Osteoblast (primary cell): ENCODE measurements at regions not wholly inside any gene's neighbourhood (a gene's known extent, or its start where the extent isn't known, plus 50 kb on each side); places are given as distances from the start of the nearest gene placed in this dataset.
A peak's percentile ranks its signal among the peaks of the same experiment; 100 is the strongest.

ENCODE experiments used
- DNase-seq: peaks from one replicate; pipeline ENCODE4 v3.0.0; 2011; ENCODE audit warnings: low spot score, mixed read lengths; ENCODE audit not compliant: insufficient read length; ENCODE audit errors: missing footprints
- H2AFZ ChIP-seq: 2 replicates; pipeline ENCODE4 v1.6.0; 2011; ENCODE audit warnings: mild to moderate bottlenecking, low read length
- H3K27ac ChIP-seq: 2 replicates; pipeline ENCODE4 v1.5.1; 2011; ENCODE audit warnings: mild to moderate bottlenecking, low read depth, low read length, moderate library complexity
- H3K27me3 ChIP-seq: 2 replicates; pipeline ENCODE4 v1.6.0; 2012; ENCODE audit warnings: mild to moderate bottlenecking, control low read depth, inconsistent platforms, low read length, moderate library complexity; ENCODE audit not compliant: insufficient read depth
- H3K36me3 ChIP-seq: 2 replicates; pipeline ENCODE4 v1.5.1; 2011; ENCODE audit warnings: mild to moderate bottlenecking, low read length, control low read depth, moderate library complexity; ENCODE audit not compliant: insufficient read depth
- H3K4me1 ChIP-seq: 2 replicates; pipeline ENCODE4 v1.5.1; 2011; ENCODE audit warnings: mild to moderate bottlenecking, low read length, control low read depth, moderate library complexity; ENCODE audit not compliant: insufficient read depth
- H3K4me2 ChIP-seq: 2 replicates; pipeline ENCODE4 v1.6.0; 2011; ENCODE audit warnings: mild to moderate bottlenecking, low read length; ENCODE audit not compliant: insufficient read depth
- H3K4me3 ChIP-seq: fragments of 200-600 bp; sonication (generic); 3 replicates; pipeline ENCODE4 v1.5.1; 2012; ENCODE audit warnings: mild to moderate bottlenecking, low read length, inconsistent platforms; ENCODE audit not compliant: insufficient read depth
- H3K79me2 ChIP-seq: 2 replicates; pipeline ENCODE4 v1.6.0; 2012; ENCODE audit warnings: mild to moderate bottlenecking, low read length, control low read depth, inconsistent platforms; ENCODE audit not compliant: insufficient read depth
- H3K9me3 ChIP-seq: 2 replicates; pipeline ENCODE4 v1.5.1; 2011; ENCODE audit warnings: low read depth, low read length, control low read depth
- H4K20me1 ChIP-seq: 2 replicates; pipeline ENCODE4 v1.6.0; 2012; ENCODE audit warnings: mild to moderate bottlenecking, low read length, control low read depth; ENCODE audit not compliant: insufficient read depth
- TF ChIP-seq, protein P1 (sequence below): IDR thresholded peaks from 2 replicates; pipeline ENCODE4 v1.5.1; 2011; ENCODE audit warnings: mild to moderate bottlenecking, low read depth, low read length, moderate library complexity; ENCODE audit errors: extremely low read depth

DNA sequence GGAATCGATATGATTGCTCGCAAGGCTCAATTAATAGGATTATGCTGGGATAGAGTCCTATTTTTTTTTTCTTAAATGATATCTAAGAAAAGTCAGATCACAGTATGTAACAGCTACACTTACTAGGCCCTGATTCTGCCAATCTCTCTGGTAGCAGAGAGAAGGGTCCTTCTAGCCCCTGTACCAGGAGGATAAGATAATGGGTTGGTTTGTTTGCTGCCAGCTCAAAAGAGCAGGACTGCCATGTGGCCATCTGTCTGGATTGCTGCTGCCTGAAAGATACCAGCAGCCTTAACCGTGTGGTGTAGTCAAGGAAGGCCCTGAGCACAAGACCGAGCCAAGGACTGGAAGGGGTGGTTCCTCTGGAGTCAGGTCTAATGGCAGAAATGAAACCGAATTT, 236.4 kb downstream of the KLF13 start:
- Histone ChIP-seq H3K4me3 (no peak overlapping the region), H3K9me3 (no peaks in the 10 kb centered on the region), H3K4me1 (no peaks in the 10 kb centered on the region), H3K79me2 (no peaks in the 10 kb centered on the region), H4K20me1 (no peaks in the 10 kb centered on the region), H3K27ac (no peak overlapping the region), H3K27me3 (no peaks in the 10 kb centered on the region), H3K36me3 (no peaks in the 10 kb centered on the region), H2AFZ (no peak overlapping the region), H3K4me2 (no peak overlapping the region)
- peak; percentile 62 for DNase-seq
- TF ChIP-seq, protein P1, sequence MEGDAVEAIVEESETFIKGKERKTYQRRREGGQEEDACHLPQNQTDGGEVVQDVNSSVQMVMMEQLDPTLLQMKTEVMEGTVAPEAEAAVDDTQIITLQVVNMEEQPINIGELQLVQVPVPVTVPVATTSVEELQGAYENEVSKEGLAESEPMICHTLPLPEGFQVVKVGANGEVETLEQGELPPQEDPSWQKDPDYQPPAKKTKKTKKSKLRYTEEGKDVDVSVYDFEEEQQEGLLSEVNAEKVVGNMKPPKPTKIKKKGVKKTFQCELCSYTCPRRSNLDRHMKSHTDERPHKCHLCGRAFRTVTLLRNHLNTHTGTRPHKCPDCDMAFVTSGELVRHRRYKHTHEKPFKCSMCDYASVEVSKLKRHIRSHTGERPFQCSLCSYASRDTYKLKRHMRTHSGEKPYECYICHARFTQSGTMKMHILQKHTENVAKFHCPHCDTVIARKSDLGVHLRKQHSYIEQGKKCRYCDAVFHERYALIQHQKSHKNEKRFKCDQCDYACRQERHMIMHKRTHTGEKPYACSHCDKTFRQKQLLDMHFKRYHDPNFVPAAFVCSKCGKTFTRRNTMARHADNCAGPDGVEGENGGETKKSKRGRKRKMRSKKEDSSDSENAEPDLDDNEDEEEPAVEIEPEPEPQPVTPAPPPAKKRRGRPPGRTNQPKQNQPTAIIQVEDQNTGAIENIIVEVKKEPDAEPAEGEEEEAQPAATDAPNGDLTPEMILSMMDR: no peak

DNA sequence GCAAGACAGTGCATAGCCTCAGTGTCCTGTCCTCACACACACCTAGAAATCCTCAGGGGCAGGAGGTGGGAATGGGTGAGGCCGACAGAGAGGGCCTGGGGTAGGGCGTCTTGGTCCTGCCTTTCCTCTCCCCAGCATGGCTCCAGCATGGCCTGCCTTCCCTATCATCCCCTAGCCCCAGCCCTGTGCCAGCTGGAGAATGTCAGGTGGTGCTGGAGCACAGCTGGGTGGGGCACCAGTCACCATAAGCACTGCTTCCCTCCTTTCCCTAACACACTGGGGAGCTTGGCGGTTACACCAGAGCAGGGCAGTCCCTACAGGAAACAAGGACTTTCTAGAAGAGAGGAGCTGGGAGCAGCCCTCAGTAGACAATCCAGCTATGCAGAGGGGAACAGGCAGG, 236.8 kb downstream of the KLF13 start:
- Histone ChIP-seq H3K36me3 (no peaks in the 10 kb centered on the region), H3K27me3 (no peaks in the 10 kb centered on the region), H3K79me2 (no peaks in the 10 kb centered on the region), H4K20me1 (no peaks in the 10 kb centered on the region), H3K9me3 (no peaks in the 10 kb centered on the region), H3K4me1 (no peaks in the 10 kb centered on the region), H3K4me2 (no peak overlapping the region), H3K4me3 (no peak overlapping the region), H3K27ac (no peak overlapping the region), H2AFZ (no peak overlapping the region)
- TF ChIP-seq, protein P1: no peak
- DNase-seq: no peak

DNA sequence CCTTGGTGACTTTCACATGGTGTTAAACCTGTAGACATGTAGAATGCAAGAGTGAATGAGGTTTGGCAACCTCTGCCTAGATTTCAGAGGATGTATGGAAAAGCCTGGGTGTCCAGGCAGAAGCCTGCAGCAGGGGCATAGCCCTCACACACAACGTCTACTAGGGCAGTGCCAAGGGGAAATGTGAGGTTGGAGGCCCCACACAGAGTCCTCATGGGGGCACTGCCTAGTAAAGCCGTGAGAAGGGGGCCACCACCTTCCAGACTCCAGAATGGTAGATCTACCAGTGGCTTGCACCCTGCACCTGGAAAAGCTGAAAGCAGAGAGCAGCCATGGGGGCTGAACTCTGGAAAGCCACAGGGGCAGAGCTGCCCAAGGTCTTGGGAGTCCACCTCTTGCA, 241.2 kb downstream of the KLF13 start:
- TF ChIP-seq, protein P1: no peak
- Histone ChIP-seq H3K4me1 (no peaks in the 10 kb centered on the region), H3K79me2 (no peaks in the 10 kb centered on the region), H3K9me3 (no peaks in the 10 kb centered on the region), H3K4me2 (no peak overlapping the region), H3K27me3 (no peaks in the 10 kb centered on the region), H3K36me3 (no peaks in the 10 kb centered on the region), H3K4me3 (no peak overlapping the region), H4K20me1 (no peaks in the 10 kb centered on the region), H3K27ac (no peak overlapping the region), H2AFZ (no peak overlapping the region)
- DNase-seq: no peak

DNA sequence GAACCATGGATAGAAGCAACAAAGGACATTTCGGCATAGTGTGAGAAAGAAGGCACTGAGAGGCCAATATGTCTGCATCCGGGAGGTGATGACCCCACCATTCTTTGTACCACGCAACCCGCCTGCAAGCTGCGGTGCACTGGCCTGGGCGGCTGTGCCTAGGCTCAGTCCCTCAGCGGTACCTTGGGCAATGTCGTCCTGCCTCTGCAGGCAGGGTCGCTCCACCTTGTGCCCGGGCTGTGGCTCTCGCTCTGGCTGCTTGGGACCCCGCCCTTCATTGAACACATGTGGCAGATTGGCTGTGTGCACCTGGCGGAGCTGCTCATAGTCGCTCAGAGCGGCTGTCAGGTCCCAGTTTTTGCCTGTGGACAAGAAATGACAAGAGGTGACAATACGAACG, 243.2 kb downstream of the KLF13 start:
- Histone ChIP-seq H3K4me3 (no peak overlapping the region), H3K4me1 (no peaks in the 10 kb centered on the region), H3K9me3 (no peaks in the 10 kb centered on the region), H3K27me3 (no peaks in the 10 kb centered on the region), H3K79me2 (no peaks in the 10 kb centered on the region), H3K27ac (no peak overlapping the region), H3K36me3 (no peaks in the 10 kb centered on the region), H3K4me2 (no peak overlapping the region), H2AFZ (no peak overlapping the region), H4K20me1 (no peaks in the 10 kb centered on the region)
- no peak for DNase-seq
- TF ChIP-seq, protein P1: no peak
